OCI-LY3 (cell line): ENCODE measurements at regions not wholly inside any gene's neighbourhood (a gene's known extent, or its start where the extent isn't known, plus 50 kb on each side); places are given as distances from the start of the nearest gene placed in this dataset.

Experiments
- CTCF ChIP-seq: fragments of 200-600, 300-600 bp; sonication (generic); IDR thresholded peaks from 2 replicates; pipeline ENCODE4 v1.5.1; 2014; ENCODE audit warnings: antibody characterized with exemption, low read length, low read depth
- EZH2phosphoT487 ChIP-seq: fragments of 200-600 bp; shearing (Covaris generic); IDR thresholded peaks from 2 replicates; pipeline ENCODE4 v1.6.1; 2018; ENCODE audit warnings: antibody characterized with exemption, mixed run types, low read depth

GRCh38 chr4:141899103-141899502 lies 262.7 kb downstream of the IL15 start:
- TF ChIP-seq CTCF (no peak), EZH2phosphoT487 (no peak)
